ENCODE measurements at regions not wholly inside any gene's neighbourhood (a gene's known extent, or its start where the extent isn't known, plus 50 kb on each side); places are given as distances from the start of the nearest gene placed in this dataset.

- ATAC-seq (no peak), DNase-seq (no peak)
- Histone ChIP-seq H3K4me3 (no peak overlapping the region), H3K36me3 (replicated peaks in 1 of 2; ENCODE audit: insufficient read depth in 1 of 2, low read depth in 2 of 2) (no peaks in the 10 kb centered on the region), H3K27me3 (no peaks in the 10 kb centered on the region), H3K4me1 (peaks cover 13% of the 10 kb centered on the region), H3K9me3 (no peaks in the 10 kb centered on the region), H3K27ac (no peak overlapping the region)
- TF ChIP-seq POLR2A (IDR thresholded peaks at IDR 0.05), result no peak
- TF ChIP-seq CTCF (IDR thresholded peaks at IDR 0.05), result no peak
- intact Hi-C loops (cut with DNase I), result no loop called here
- 79 to 82% methylated on average over 3 of the region's 3 CpGs for WGBS, 2 donors
These were observed 433.2 kb upstream of the RGS6 start for GRCh38 chr14:71499018-71499417.

GRCh38 chr14:71507681-71508080 is 424.5 kb upstream of the RGS6 start:
- intact Hi-C loops (cut with DNase I), result no loop called here
- no peaks in the 10 kb centered on the region for H3K27me3 ChIP-seq
- 97% methylated on average over 3 of the region's 3 CpGs for WGBS, 2 donors
- H3K4me3 ChIP-seq, result no peak overlapping the region
- no peak overlapping the region for H3K27ac ChIP-seq
- TF ChIP-seq POLR2A (IDR thresholded peaks at IDR 0.05) (no peak), CTCF (IDR thresholded peaks at IDR 0.05) (no peak)
- no peak for DNase-seq
- H3K4me1 ChIP-seq, result no peaks in the 10 kb centered on the region
- no peaks in the 10 kb centered on the region for H3K36me3 ChIP-seq (replicated peaks in 1 of 2; ENCODE audit: insufficient read depth in 1 of 2, low read depth in 2 of 2)
- ATAC-seq, result no peak
- no peaks in the 10 kb centered on the region for H3K9me3 ChIP-seq

- intact Hi-C loops (cut with DNase I), result no loop called here
- H3K27ac ChIP-seq, result no peak overlapping the region
- H3K9me3 ChIP-seq, result no peaks in the 10 kb centered on the region
- no peak for DNase-seq
- H3K4me1 ChIP-seq, result no peaks in the 10 kb centered on the region
- WGBS, 2 donors, result 76 to 82% methylated on average over 4 of the region's 4 CpGs
- H3K4me3 ChIP-seq, result no peak overlapping the region
- no peak for ATAC-seq
- no peak for TF ChIP-seq CTCF (IDR thresholded peaks at IDR 0.05)
- no peak for TF ChIP-seq POLR2A (IDR thresholded peaks at IDR 0.05)
- H3K27me3 ChIP-seq, result no peaks in the 10 kb centered on the region
- H3K36me3 ChIP-seq (replicated peaks in 1 of 2; ENCODE audit: insufficient read depth in 1 of 2, low read depth in 2 of 2), result no peaks in the 10 kb centered on the region
These were observed 423.3 kb upstream of the RGS6 start for GRCh38 chr14:71508901-71509300.

- no peaks in the 10 kb centered on the region for H3K27me3 ChIP-seq
- no peaks in the 10 kb centered on the region for H3K9me3 ChIP-seq
- intact Hi-C loops (cut with DNase I), result no loop called here
- H3K4me1 ChIP-seq, result no peaks in the 10 kb centered on the region
- no peak overlapping the region for H3K4me3 ChIP-seq
- DNase-seq (no peak), ATAC-seq (no peak)
- no peaks in the 10 kb centered on the region for H3K36me3 ChIP-seq (replicated peaks in 1 of 2; ENCODE audit: insufficient read depth in 1 of 2, low read depth in 2 of 2)
- H3K27ac ChIP-seq, result no peak overlapping the region
- TF ChIP-seq POLR2A (IDR thresholded peaks at IDR 0.05), result no peak
- TF ChIP-seq CTCF (IDR thresholded peaks at IDR 0.05), result no peak
- 85 to 97% methylated on average over 2 of the region's 2 CpGs for whole genome bisulfite sequencing, 2 donors
These were observed 421.1 kb upstream of the RGS6 start for GRCh38 chr14:71511152-71511551.

- Histone ChIP-seq H3K9me3 (no peaks in the 10 kb centered on the region), H3K27ac (no peak overlapping the region), H3K4me3 (no peak overlapping the region), H3K36me3 (replicated peaks in 1 of 2; ENCODE audit: insufficient read depth in 1 of 2, low read depth in 2 of 2) (no peaks in the 10 kb centered on the region), H3K4me1 (no peaks in the 10 kb centered on the region), H3K27me3 (no peaks in the 10 kb centered on the region)
- intact Hi-C loops (cut with DNase I), result no loop called here
- WGBS, 2 donors, result 79 to 85% methylated on average over 8 of the region's 8 CpGs
- ATAC-seq (no peak), DNase-seq (no peak)
- TF ChIP-seq CTCF (IDR thresholded peaks at IDR 0.05), result no peak
- no peak for TF ChIP-seq POLR2A (IDR thresholded peaks at IDR 0.05)
These were observed 417.0 kb upstream of the RGS6 start for GRCh38 chr14:71514941-71515919.

Measured in body of pancreas (tissue), 4 donors.